NCI-H146 treated with DMSO at 0.1 percent for 48 hours (cell line): ENCODE measurements at regions not wholly inside any gene's neighbourhood (a gene's known extent, or its start where the extent isn't known, plus 50 kb on each side); places are given as distances from the start of the nearest gene placed in this dataset.

Experiments used
- DNase-seq: peaks from one replicate; lab custom pipeline; 2025; ENCODE audit not compliant: unreplicated experiment; lab: John Stamatoyannopoulos, UW

DNA sequence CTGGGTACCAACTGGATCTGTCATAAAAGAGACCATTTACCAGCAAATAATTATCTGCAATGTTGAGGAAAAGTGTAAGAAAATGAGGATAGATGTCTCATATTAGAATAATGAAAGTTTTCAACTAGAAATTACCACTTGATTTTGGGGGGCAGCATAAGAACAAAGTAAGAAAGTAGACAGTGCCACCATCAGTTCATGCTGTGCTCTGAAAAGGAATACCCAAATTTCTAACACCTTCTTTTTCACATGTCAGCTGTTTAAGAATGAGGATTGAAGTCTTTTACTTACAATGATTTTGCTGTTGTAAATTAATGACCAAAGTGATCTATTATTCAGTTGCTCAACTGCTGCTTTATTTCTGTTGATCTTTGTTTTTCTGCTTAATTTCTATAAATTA is 578.3 kb downstream of the ETV1 start:
- DNase-seq = peak; percentile 22

GRCh38 chr7:13411636-13412035 is 577.8 kb downstream of the ETV1 start:
- DNase-seq = peak; percentile 75

DNA sequence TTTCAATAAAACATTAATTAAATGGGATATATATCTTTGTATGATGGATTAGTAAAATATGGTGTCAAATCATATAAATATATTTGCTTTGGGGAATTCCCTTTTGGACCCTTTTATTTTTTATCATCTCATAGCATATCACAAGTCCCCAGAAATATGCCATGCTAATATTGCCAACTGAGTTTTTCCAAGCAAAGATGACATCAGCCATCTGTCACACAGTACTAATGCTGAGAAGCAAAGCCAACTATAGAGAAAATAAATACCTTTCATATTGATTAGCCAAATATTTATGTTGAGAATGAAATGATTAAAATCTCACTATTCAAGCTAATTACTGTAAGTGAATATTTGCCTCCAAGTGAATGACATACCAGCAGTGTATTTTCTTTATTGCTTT is 575.3 kb downstream of the ETV1 start:
- DNase-seq = no peak

- peak; percentile 43 for DNase-seq
Observed at GRCh38 chr7:13414661-13415107, 574.8 kb downstream of the ETV1 start.

GRCh38 chr7:13416071-13416470 is 573.4 kb downstream of the ETV1 start:
- no peak for DNase-seq

DNA sequence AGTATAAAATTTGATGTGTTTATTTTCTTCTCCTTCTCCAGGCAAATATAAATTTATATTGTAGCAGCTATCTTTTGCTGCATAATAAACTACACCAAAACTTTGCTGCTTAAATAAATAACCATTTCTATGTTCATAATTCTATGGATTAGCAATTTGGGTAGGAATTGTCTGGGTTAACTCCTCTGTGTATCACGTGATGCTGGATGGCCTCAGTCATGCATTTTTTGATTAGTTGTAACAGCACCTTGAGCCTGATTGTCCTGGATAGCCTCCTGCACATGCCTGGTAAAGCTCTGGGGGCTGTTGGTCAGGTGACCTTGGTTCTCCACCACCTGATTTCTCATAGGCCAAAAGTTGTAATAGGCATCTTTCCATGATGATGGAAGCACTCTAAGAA is 572.9 kb downstream of the ETV1 start:
- no peak for DNase-seq

DNA sequence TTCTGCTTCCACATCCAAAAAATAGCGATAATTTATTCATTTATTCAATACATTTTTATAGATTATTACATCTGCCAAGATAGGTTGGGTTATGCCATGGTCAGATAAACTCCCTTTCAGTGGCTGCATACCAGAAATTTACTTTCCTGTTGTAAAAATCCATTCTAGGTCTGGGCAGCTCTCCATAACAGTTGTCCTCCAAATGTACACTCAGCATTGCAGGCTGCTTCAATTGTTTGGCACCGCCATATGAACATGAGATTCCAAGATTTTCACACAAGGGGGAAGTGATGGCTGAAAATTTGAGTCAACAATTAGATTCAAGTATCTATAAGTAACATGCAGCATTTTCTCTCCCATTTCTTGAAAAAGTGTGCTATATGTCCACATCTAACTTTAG is 568.7 kb downstream of the ETV1 start:
- no peak for DNase-seq

GRCh38 chr7:13421776-13422175 is 567.7 kb downstream of the ETV1 start:
- DNase-seq = no peak

- DNase-seq = no peak
Observed at GRCh38 chr7:13433946-13434345, 555.5 kb downstream of the ETV1 start.

DNA sequence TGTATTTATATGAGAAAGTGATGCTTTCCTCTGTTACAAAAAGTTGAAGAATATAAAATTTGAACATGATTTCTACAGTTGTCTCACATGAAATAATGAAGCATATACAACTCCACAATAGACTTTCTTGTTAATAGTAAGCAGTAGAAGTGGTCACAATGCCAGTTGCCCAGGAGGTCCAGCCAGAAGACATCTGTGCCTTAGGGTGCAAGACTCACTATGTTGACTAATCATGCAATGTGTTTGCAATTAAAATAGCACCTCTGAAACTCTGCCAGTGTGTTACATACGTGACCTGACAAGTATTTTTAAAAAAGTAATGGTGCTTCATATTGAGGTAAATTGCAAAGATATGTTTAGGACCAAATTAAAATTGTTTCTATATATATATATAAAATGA is 547.2 kb downstream of the ETV1 start:
- no peak for DNase-seq

DNA sequence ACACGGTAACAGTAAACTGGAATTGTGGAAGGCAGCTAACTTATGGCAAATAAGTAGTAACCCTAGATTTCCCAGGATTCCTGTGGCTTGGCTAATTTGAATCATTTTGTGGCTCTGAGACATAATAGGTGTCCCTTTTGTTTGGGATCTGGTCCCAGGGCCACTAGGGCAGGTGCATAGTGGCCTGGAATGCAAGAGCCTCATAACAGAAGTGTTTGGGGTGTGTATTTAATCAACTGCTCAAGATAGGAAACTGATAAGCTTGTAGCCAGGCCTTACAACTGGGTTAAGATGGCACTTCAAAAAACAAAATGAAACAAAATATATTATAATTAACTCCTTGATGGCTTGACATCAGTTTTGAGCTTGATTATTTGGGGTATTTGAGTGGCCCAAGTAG is 541.8 kb downstream of the ETV1 start:
- DNase-seq = no peak

DNA sequence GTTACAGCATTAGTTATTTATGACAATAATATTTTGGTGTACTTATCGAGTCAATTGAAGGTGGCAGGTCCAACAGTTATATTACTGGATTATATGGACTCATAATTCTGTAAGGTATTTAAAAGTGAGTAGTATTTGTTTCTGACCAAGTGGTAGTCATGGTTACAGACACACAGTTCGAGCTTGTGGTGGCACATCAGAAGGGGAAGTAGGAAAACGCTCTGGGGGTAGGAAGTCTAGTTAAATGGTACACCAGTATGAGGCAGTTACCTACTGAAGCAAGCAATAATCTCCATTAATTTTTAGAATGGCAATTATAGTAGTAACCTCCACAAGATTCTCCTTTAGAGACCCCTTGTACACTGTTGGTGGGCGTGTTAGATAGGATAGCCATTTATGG is 541.2 kb downstream of the ETV1 start:
- DNase-seq = no peak

- DNase-seq = no peak
Observed at GRCh38 chr7:13449460-13449859, 540.0 kb downstream of the ETV1 start.

GRCh38 chr7:13454916-13455592 is 534.4 kb downstream of the ETV1 start:
- DNase-seq = no peak

DNA sequence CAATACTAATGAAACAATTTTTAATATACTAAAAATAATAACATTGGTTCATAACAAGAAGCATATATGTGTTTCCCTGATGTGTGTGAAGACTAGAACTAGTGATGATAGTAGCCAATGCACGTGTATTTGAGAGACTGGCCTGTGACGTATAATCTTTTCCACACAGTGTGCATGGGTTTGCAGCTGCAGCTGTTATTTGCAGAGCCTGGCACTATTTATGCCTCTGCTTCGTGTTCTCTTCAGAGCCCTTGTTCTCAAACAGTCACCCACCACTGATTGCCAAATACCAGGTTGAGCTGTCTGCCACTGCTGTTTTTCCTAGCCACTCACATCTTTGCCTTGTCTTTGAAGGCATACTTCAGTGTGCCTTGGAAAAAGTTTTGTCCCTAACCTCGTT is 531.7 kb downstream of the ETV1 start:
- no peak for DNase-seq

GRCh38 chr7:13466874-13467547 is 522.5 kb downstream of the ETV1 start:
- DNase-seq = peak; percentile 94

- DNase-seq = no peak
Observed at GRCh38 chr7:13476881-13477444, 512.5 kb downstream of the ETV1 start.

DNA sequence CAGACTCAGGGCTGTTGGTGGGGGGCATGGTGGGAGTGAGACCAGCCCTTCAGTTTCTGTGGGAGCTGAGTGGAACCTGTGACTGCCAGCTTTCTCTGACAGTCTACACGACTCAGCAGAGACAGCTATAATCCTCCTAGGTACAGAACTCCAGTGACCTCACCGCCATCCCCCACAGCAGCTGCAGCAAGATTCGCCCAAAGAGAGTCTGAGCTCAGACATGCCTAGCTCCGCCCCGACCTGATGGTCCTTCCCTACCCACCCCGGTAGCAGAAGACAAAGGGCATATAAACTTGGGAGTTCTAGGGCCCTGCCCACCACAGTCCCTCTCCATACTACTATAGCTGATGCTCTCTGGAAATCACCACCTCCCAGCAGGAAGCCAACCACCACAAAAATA is 500.1 kb downstream of the ETV1 start:
- no peak for DNase-seq

DNA sequence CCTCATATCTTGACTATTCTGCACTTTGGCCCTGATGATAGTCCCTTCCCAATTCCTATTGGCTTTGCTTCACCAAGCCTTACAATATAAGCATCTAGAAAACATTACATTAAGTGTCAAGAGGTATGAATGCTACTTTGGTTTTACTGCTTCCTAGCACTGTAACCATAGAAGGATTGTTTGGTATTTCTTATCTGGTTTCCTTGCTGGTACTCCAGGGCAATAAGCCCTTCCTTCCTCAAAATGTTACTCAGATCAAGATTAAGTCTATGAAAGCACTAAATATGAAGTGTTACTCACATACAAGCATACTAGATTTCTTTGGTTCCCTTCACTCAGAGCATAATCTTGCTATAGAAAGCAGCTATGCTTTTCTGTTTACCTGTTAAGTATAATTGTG is 492.5 kb downstream of the ETV1 start:
- DNase-seq = no peak

GRCh38 chr7:13508586-13508985 is 480.9 kb downstream of the ETV1 start:
- no peak for DNase-seq

GRCh38 chr7:13518738-13519137 is 470.7 kb downstream of the ETV1 start:
- no peak for DNase-seq

GRCh38 chr7:13524076-13524475 is 465.4 kb downstream of the ETV1 start:
- no peak for DNase-seq
